H1 (cell line): ENCODE measurements at regions not wholly inside any gene's neighbourhood (a gene's known extent, or its start where the extent isn't known, plus 50 kb on each side); places are given as distances from the start of the nearest gene placed in this dataset.

Experiments
- ASH2L ChIP-seq: fragments of 200-600, 300-600 bp; sonication (generic); IDR thresholded peaks from one replicate; pipeline ENCODE4 v1.7.1; 2017; ENCODE audit warnings: low read length
- CBX8 ChIP-seq: fragments of 300-800, 300-1000 bp; sonication (generic); IDR thresholded peaks from 2 replicates; pipeline ENCODE4 v1.7.1; 2016; ENCODE audit warnings: low read depth, low read length, borderline replicate concordance
- CEBPB ChIP-seq: IDR thresholded peaks from 2 replicates; pipeline ENCODE4 v1.6.1; 2012; ENCODE audit warnings: low read depth, low read length
- CTBP2 ChIP-seq: IDR thresholded peaks from 2 replicates; pipeline ENCODE4 v1.7.0; 2011; ENCODE audit warnings: borderline replicate concordance, mild to moderate bottlenecking, moderate library complexity, mixed read lengths, low read length; ENCODE audit not compliant: insufficient read depth, insufficient read length
- FOSL1 ChIP-seq: IDR thresholded peaks from 2 replicates; pipeline ENCODE4 v1.6.1; 2011; ENCODE audit warnings: mild to moderate bottlenecking, low read depth, low read length, moderate library complexity; ENCODE audit not compliant: insufficient read depth
- GTF2F1 ChIP-seq: IDR thresholded peaks from 2 replicates; pipeline ENCODE4 v1.6.1; 2012; ENCODE audit warnings: low read depth, low read length, improper control_type of control experiment, borderline replicate concordance
- MAFK ChIP-seq: IDR thresholded peaks from 2 replicates; pipeline ENCODE4 v1.6.1; 2012; ENCODE audit warnings: low read depth, mild to moderate bottlenecking, improper control_type of control experiment, low read length
- RFX5 ChIP-seq: IDR thresholded peaks from 2 replicates; pipeline ENCODE4 v1.6.1; 2011; ENCODE audit warnings: low read depth, low read length, improper control_type of control experiment, borderline replicate concordance
- RXRA ChIP-seq: IDR thresholded peaks from 2 replicates; pipeline ENCODE4 v1.6.1; 2011; ENCODE audit warnings: low read depth, mild to moderate bottlenecking, low read length, moderate library complexity; ENCODE audit not compliant: insufficient read depth
- SRF ChIP-seq: IDR thresholded peaks from 2 replicates; pipeline ENCODE4 v1.6.1; 2011; ENCODE audit warnings: mild to moderate bottlenecking, low read depth, low read length, moderate library complexity
- SUZ12 ChIP-seq: fragments of 200-600 bp; sonication (generic); IDR thresholded peaks from 2 replicates; pipeline ENCODE4 v1.6.1; 2012; ENCODE audit warnings: mild to moderate bottlenecking, inconsistent platforms, low read length, moderate library complexity, mixed read lengths
- TCF12 ChIP-seq: IDR thresholded peaks from 2 replicates; pipeline ENCODE4 v1.6.1; 2011; ENCODE audit warnings: low read depth, mild to moderate bottlenecking, low read length
- TF ChIP-seq, protein P1 (sequence below): fragments of 300-600 bp; sonication (generic); IDR thresholded peaks from 2 replicates; pipeline ENCODE4 v1.7.1; 2012; ENCODE audit warnings: low read length, moderate library complexity, mild to moderate bottlenecking, inconsistent platforms; ENCODE audit not compliant: insufficient replicate concordance

DNA sequence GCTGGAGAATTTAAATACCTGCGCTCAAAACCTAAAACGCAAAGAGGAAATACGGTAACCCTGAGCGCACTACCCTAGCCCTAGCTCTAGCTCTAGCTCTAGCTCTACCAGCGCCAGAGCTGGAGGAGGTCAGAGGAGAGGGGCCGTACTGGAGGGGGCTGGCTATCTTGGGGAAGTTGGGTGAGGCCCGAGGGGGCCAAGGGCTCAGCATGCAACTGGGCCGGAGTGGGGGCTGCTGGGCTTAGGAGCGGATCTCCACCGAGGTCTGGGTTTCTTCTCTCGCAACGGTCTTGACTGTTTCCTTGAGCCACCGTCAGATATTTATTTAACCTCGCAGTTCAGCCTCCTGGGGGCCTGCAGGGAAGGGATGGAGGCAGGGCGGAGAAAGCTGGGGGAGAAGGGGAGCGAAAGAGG is 91.0 kb downstream of the NCR2 start (continued):
- TF ChIP-seq, protein P1, sequence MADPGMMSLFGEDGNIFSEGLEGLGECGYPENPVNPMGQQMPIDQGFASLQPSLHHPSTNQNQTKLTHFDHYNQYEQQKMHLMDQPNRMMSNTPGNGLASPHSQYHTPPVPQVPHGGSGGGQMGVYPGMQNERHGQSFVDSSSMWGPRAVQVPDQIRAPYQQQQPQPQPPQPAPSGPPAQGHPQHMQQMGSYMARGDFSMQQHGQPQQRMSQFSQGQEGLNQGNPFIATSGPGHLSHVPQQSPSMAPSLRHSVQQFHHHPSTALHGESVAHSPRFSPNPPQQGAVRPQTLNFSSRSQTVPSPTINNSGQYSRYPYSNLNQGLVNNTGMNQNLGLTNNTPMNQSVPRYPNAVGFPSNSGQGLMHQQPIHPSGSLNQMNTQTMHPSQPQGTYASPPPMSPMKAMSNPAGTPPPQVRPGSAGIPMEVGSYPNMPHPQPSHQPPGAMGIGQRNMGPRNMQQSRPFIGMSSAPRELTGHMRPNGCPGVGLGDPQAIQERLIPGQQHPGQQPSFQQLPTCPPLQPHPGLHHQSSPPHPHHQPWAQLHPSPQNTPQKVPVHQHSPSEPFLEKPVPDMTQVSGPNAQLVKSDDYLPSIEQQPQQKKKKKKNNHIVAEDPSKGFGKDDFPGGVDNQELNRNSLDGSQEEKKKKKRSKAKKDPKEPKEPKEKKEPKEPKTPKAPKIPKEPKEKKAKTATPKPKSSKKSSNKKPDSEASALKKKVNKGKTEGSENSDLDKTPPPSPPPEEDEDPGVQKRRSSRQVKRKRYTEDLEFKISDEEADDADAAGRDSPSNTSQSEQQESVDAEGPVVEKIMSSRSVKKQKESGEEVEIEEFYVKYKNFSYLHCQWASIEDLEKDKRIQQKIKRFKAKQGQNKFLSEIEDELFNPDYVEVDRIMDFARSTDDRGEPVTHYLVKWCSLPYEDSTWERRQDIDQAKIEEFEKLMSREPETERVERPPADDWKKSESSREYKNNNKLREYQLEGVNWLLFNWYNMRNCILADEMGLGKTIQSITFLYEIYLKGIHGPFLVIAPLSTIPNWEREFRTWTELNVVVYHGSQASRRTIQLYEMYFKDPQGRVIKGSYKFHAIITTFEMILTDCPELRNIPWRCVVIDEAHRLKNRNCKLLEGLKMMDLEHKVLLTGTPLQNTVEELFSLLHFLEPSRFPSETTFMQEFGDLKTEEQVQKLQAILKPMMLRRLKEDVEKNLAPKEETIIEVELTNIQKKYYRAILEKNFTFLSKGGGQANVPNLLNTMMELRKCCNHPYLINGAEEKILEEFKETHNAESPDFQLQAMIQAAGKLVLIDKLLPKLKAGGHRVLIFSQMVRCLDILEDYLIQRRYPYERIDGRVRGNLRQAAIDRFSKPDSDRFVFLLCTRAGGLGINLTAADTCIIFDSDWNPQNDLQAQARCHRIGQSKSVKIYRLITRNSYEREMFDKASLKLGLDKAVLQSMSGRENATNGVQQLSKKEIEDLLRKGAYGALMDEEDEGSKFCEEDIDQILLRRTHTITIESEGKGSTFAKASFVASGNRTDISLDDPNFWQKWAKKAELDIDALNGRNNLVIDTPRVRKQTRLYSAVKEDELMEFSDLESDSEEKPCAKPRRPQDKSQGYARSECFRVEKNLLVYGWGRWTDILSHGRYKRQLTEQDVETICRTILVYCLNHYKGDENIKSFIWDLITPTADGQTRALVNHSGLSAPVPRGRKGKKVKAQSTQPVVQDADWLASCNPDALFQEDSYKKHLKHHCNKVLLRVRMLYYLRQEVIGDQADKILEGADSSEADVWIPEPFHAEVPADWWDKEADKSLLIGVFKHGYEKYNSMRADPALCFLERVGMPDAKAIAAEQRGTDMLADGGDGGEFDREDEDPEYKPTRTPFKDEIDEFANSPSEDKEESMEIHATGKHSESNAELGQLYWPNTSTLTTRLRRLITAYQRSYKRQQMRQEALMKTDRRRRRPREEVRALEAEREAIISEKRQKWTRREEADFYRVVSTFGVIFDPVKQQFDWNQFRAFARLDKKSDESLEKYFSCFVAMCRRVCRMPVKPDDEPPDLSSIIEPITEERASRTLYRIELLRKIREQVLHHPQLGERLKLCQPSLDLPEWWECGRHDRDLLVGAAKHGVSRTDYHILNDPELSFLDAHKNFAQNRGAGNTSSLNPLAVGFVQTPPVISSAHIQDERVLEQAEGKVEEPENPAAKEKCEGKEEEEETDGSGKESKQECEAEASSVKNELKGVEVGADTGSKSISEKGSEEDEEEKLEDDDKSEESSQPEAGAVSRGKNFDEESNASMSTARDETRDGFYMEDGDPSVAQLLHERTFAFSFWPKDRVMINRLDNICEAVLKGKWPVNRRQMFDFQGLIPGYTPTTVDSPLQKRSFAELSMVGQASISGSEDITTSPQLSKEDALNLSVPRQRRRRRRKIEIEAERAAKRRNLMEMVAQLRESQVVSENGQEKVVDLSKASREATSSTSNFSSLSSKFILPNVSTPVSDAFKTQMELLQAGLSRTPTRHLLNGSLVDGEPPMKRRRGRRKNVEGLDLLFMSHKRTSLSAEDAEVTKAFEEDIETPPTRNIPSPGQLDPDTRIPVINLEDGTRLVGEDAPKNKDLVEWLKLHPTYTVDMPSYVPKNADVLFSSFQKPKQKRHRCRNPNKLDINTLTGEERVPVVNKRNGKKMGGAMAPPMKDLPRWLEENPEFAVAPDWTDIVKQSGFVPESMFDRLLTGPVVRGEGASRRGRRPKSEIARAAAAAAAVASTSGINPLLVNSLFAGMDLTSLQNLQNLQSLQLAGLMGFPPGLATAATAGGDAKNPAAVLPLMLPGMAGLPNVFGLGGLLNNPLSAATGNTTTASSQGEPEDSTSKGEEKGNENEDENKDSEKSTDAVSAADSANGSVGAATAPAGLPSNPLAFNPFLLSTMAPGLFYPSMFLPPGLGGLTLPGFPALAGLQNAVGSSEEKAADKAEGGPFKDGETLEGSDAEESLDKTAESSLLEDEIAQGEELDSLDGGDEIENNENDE, result peak; percentile 100
- TF ChIP-seq RFX5 (no peak), GTF2F1 (no peak), SUZ12 (peak; percentile 30; the same call in 1 of the 2 replicates), CBX8 (no peak), SRF (no peak), RXRA (no peak), ASH2L (peak; percentile 15), MAFK (peak; percentile 76), TCF12 (no peak), CEBPB (no peak), FOSL1 (no peak), CTBP2 (peak; percentile 62)
